K562 (cell line): ENCODE measurements at regions not wholly inside any gene's neighbourhood (a gene's known extent, or its start where the extent isn't known, plus 50 kb on each side); places are given as distances from the start of the nearest gene placed in this dataset.

Experiments used
- ATAC-seq: fragments of 200-7000 bp; cut with Tn5 transposase; 3 replicates; pipeline ENCODE4 v1.9.1; 2020; ENCODE audit warnings: moderate library complexity
- BruUV-seq: library from RNA; stranded (reverse); fragments of 400-500 nt; replicated peaks from 2 replicates; lab custom pipeline; 2021; lab: Mats Ljungman, UMichigan
- CTCF ChIA-PET: fragments of 300-600 bp; formaldehyde crosslinking; extraction: SDS; loops from one replicate; lab custom pipeline; 2021; ENCODE audit warnings: low intra/inter-chr PET ratio; lab: Yijun Ruan, JAX
- POLR2A ChIA-PET: fragments of 300-600, 350-650 bp; sonication (Branson Sonifier 250); formaldehyde crosslinking; extraction: SDS; loops from one replicate; lab custom pipeline; 2021; ENCODE audit warnings: antibody characterized with exemption, inconsistent platforms; lab: Yijun Ruan, JAX
- DNase-seq, 4 experiments: peaks; one replicate each; pipeline versions ENCODE4 v3.0.0 to v3.0.0-alpha.2; 2011 to 2018; ENCODE audit warnings: low spot score in 3 of 4, mixed read lengths in 3 of 4; ENCODE audit errors: extremely low read depth in 1 of 4
- FAIRE-seq: peaks from 2 replicates; lab custom pipeline; 2011; peaks lifted over from hg19 to GRCh38; lab: Jason Lieb, UNC
- H2AFZ ChIP-seq: 2 replicates; pipeline ENCODE4 v1.6.0; 2011; ENCODE audit warnings: low read depth, low read length, control low read depth, inconsistent platforms
- H3K27ac ChIP-seq: fragments of 200-600 bp; 3 replicates; pipeline ENCODE4 v1.8.0; 2011; ENCODE audit warnings: low read depth, mild to moderate bottlenecking, control low read depth, inconsistent platforms, low read length, moderate library complexity, mixed read lengths; ENCODE audit errors: extremely low read depth
- H3K27me3 ChIP-seq, 2 experiments: fragments of 300-600 bp in 1 of 2; 2 replicates in 1 of 2; 3 replicates in 1 of 2; pipeline versions ENCODE4 v1.6.0 to v1.8.0; 2011; ENCODE audit warnings: inconsistent platforms in 2 of 2, low read length in 2 of 2, mild to moderate bottlenecking in 1 of 2, mixed read lengths in 1 of 2, moderate library complexity in 1 of 2; ENCODE audit not compliant: control insufficient read depth in 2 of 2, insufficient read depth in 2 of 2
- H3K36me3 ChIP-seq: fragments of 300-600 bp; 3 replicates; pipeline ENCODE4 v1.8.0; 2011; ENCODE audit warnings: mild to moderate bottlenecking, low read length, inconsistent platforms; ENCODE audit not compliant: control insufficient read depth, insufficient read depth
- H3K4me1 ChIP-seq, 2 experiments: fragments of 200-600 bp in 1 of 2; replicated peaks in 1 of 2; 2 replicates in 1 of 2; 3 replicates in 1 of 2; pipeline versions ENCODE4 v1.5.1 to v1.8.0; 2011; ENCODE audit warnings: inconsistent platforms in 2 of 2, low read length in 2 of 2, mild to moderate bottlenecking in 1 of 2, mixed read lengths in 1 of 2, moderate library complexity in 1 of 2; ENCODE audit not compliant: control insufficient read depth in 2 of 2, insufficient read depth in 2 of 2
- H3K4me2 ChIP-seq: 2 replicates; pipeline ENCODE4 v1.6.1; 2011; ENCODE audit warnings: low read length, control low read depth, inconsistent platforms, mixed read lengths; ENCODE audit not compliant: insufficient read depth
- H3K4me3 ChIP-seq: fragments of 200-600 bp; sonication (generic), shearing (Covaris generic); 2 replicates; pipeline ENCODE4 v1.5.1; 2016; ENCODE audit warnings: control low read depth, inconsistent platforms
- H3K79me2 ChIP-seq: fragments of 200-600 bp; 3 replicates; pipeline ENCODE4 v1.8.0; 2011; ENCODE audit warnings: low read length, inconsistent platforms; ENCODE audit not compliant: control insufficient read depth, insufficient read depth
- H3K9ac ChIP-seq, 2 experiments: 2 replicates each; pipeline versions ENCODE4 v1.6.0 to v1.6.1; 2011; ENCODE audit warnings: low read depth in 2 of 2, low read length in 2 of 2, control low read depth in 1 of 2, inconsistent platforms in 1 of 2, mild to moderate bottlenecking in 1 of 2, mixed read lengths in 1 of 2; ENCODE audit not compliant: insufficient read depth in 1 of 2
- H3K9me1 ChIP-seq: one replicate; pipeline ENCODE4 v1.6.0; 2011; ENCODE audit warnings: inconsistent platforms, mild to moderate bottlenecking, low read length, moderate library complexity; ENCODE audit not compliant: control insufficient read depth, insufficient read depth
- H3K9me3 ChIP-seq: replicated peaks from 2 replicates; pipeline ENCODE4 v1.5.1; 2011; ENCODE audit warnings: low read depth, low read length, inconsistent platforms; ENCODE audit not compliant: control insufficient read depth, insufficient read depth
- H4K20me1 ChIP-seq: replicated peaks from 2 replicates; pipeline ENCODE4 v1.6.1; 2011; ENCODE audit warnings: low read length, inconsistent platforms, mixed read lengths; ENCODE audit not compliant: control insufficient read depth, insufficient read depth
- ATF7 ChIP-seq: fragments of 450-650 bp; IDR thresholded peaks from 2 replicates; pipeline ENCODE4 v1.7.1; 2014; ENCODE audit warnings: mild to moderate bottlenecking, moderate library complexity
- MITF ChIP-seq: IDR thresholded peaks from 2 replicates; pipeline ENCODE4 v1.6.1; 2014; ENCODE audit warnings: antibody characterized with exemption
- MYBL2 ChIP-seq, 2 experiments: fragments of 450-650 bp in 1 of 2; sonication (generic) in 1 of 2; formaldehyde crosslinking in 1 of 2; IDR thresholded peaks; 2 replicates each; pipeline versions ENCODE4 v1.6.1 to v1.8.1; 2017 to 2022; ENCODE audit warnings: borderline replicate concordance in 1 of 2, inconsistent platforms in 1 of 2, low read depth in 1 of 2, mild to moderate bottlenecking in 1 of 2, missing genetic modification reagents in 1 of 2, moderate library complexity in 1 of 2
- NELFE ChIP-seq: IDR thresholded peaks from 2 replicates; pipeline ENCODE4 v1.6.1; 2011; ENCODE audit warnings: mild to moderate bottlenecking; ENCODE audit not compliant: insufficient read depth, insufficient read length
- NKRF ChIP-seq: fragments of 450-650 bp; IDR thresholded peaks from 2 replicates; pipeline ENCODE4 v1.6.1; 2016; ENCODE audit warnings: borderline replicate concordance
- XRCC3 ChIP-seq: fragments of 450-650 bp; IDR thresholded peaks from 2 replicates; pipeline ENCODE4 v1.6.1; 2017; ENCODE audit warnings: mild to moderate bottlenecking, moderate library complexity
- ZBTB17 ChIP-seq: fragments of 450-650 bp; formaldehyde crosslinking; IDR thresholded peaks from 2 replicates; pipeline ENCODE4 v1.4.0; 2020; ENCODE audit warnings: mild to moderate bottlenecking
- ZFP36 ChIP-seq: fragments of 150-350 bp; IDR thresholded peaks from 2 replicates; pipeline ENCODE4 v1.6.1; 2018; ENCODE audit warnings: low read length, low read depth; ENCODE audit not compliant: partially characterized antibody
- ZNF79 ChIP-seq: fragments of 250-450 bp; sonication (Bioruptor Pico); IDR thresholded peaks from 2 replicates; pipeline ENCODE4 v1.4.0; 2020; ENCODE audit warnings: low read depth, mild to moderate bottlenecking, moderate library complexity
- WGBS: fragments of 100-300 bp; shearing (Covaris generic); methylation state at CpG from one replicate; pipeline ENCODE4 v1.1.6; 2016; ENCODE audit warnings: low coverage, mixed read lengths; ENCODE audit not compliant: insufficient coverage; ENCODE audit errors: missing lambda C conversion rate; 5-methylcytosine and 5-hydroxymethylcytosine counted together
- in situ Hi-C: fragments of 300-500 bp; cut with MboI; formaldehyde crosslinking; loops from 4 replicates; pipeline ENCODE4 v1.15.0; 2018; ENCODE audit warnings: inconsistent platforms, mixed read lengths
- intact Hi-C: fragments of 100-400 bp; cut with micrococcal nuclease; formaldehyde crosslinking; loops from 2 replicates; pipeline ENCODE4 v1.14.2; 2022
- TF ChIP-seq, protein P1 (sequence below): conservative IDR thresholded peaks from 2 replicates; pipeline ENCODE4 v1.6.1; 2011; ENCODE audit warnings: low read depth, mild to moderate bottlenecking, low read length; ENCODE audit not compliant: control insufficient read depth

GRCh38 chr13:58085274-58085673 lies 453.7 kb downstream of the PCDH17 start:
- no peak for DNase-seq
- Histone ChIP-seq H3K79me2 (no peaks in the 10 kb centered on the region), H3K4me2 (no peak overlapping the region), H2AFZ (no peak overlapping the region), H3K36me3 (no peaks in the 10 kb centered on the region), H3K4me1 (no peaks in the 10 kb centered on the region), H4K20me1 (no peaks in the 10 kb centered on the region), H3K27me3 (no peaks in the 10 kb centered on the region), H3K9ac (no peak overlapping the region), H3K27ac (no peak overlapping the region), H3K9me1 (no peaks in the 10 kb centered on the region), H3K4me3 (no peak overlapping the region), H3K9me3 (no peaks in the 10 kb centered on the region)
- CTCF ChIA-PET, result no interaction called here
- in situ Hi-C loops (no loop called here), intact Hi-C loops (no loop called here)
- POLR2A ChIA-PET, result no interaction called here
- WGBS, result 0% methylated on average over 2 of the region's 2 CpGs
- FAIRE-seq, result no peak
- BruUV-seq, result no TSS peak
- TF ChIP-seq NELFE (no peak), MYBL2 (IDR thresholded peaks at IDR 0.05; ENCODE audit: low read depth) (no peak), MYBL2 (CRISPR knock-in tag; IDR thresholded peaks at IDR 0.05; ENCODE audit: borderline replicate concordance) (no peak), XRCC3 (no peak), MITF (no peak), ZFP36 (no peak), ATF7 (no peak), ZNF79 (CRISPR knock-in tag) (no peak), NKRF (no peak), ZBTB17 (no peak)
- TF ChIP-seq, protein P1, sequence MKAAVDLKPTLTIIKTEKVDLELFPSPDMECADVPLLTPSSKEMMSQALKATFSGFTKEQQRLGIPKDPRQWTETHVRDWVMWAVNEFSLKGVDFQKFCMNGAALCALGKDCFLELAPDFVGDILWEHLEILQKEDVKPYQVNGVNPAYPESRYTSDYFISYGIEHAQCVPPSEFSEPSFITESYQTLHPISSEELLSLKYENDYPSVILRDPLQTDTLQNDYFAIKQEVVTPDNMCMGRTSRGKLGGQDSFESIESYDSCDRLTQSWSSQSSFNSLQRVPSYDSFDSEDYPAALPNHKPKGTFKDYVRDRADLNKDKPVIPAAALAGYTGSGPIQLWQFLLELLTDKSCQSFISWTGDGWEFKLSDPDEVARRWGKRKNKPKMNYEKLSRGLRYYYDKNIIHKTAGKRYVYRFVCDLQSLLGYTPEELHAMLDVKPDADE, result no peak
- no peak for ATAC-seq
